Activated CD4-positive, alpha-beta memory T cell treated with anti-CD3 and anti-CD28 coated beads, Interleukin-2, amount 10 ng/mL, durations not matched to agents 7 days and 5 days (primary cell): ENCODE measurements at regions not wholly inside any gene's neighbourhood (a gene's known extent, or its start where the extent isn't known, plus 50 kb on each side); places are given as distances from the start of the nearest gene placed in this dataset.

Experiments used
- CTCF ChIA-PET: fragments of 350-600 bp; sonication (Branson Sonifier 250); formaldehyde crosslinking; loops from one replicate; lab custom pipeline; 2021; ENCODE audit warnings: antibody characterized with exemption, inconsistent platforms; lab: Charles Lee
- POLR2A ChIA-PET: fragments of 350-600 bp; sonication (Branson Sonifier 250); formaldehyde crosslinking; loops from one replicate; lab custom pipeline; 2021; ENCODE audit warnings: antibody characterized with exemption; lab: Charles Lee
- DNase-seq: peaks from one replicate; pipeline ENCODE4 v3.0.0-alpha.2; 2020
- H3K27ac Mint-ChIP-seq: one replicate; pipeline ENCODE4 v1.8.0; 2021; ENCODE audit warnings: mild to moderate bottlenecking, mixed read lengths
- H3K27me3 Mint-ChIP-seq: one replicate; pipeline ENCODE4 v1.8.0; 2021; ENCODE audit warnings: mixed read lengths
- H3K36me3 Mint-ChIP-seq: one replicate; pipeline ENCODE4 v1.8.0; 2021; ENCODE audit warnings: low read depth, mixed read lengths
- H3K4me1 Mint-ChIP-seq: one replicate; pipeline ENCODE4 v1.8.0; 2021; ENCODE audit warnings: mixed read lengths
- H3K4me3 Mint-ChIP-seq: one replicate; pipeline ENCODE4 v1.8.0; 2021; ENCODE audit warnings: mild to moderate bottlenecking, mixed read lengths
- H3K9me3 Mint-ChIP-seq: one replicate; pipeline ENCODE4 v1.8.0; 2021; ENCODE audit warnings: mixed read lengths

- H3K4me3 Mint-ChIP-seq = no peak overlapping the region
- peaks cover 1% of the 10 kb centered on the region for H3K27me3 Mint-ChIP-seq
- H3K4me1 Mint-ChIP-seq = peaks cover 6% of the 10 kb centered on the region
- ChIA-PET CTCF (no interaction called here), POLR2A (no interaction called here)
- no peaks in the 10 kb centered on the region for H3K9me3 Mint-ChIP-seq
- no peaks in the 10 kb centered on the region for H3K36me3 Mint-ChIP-seq
- DNase-seq = no peak
- H3K27ac Mint-ChIP-seq = no peak overlapping the region
Observed at GRCh38 chr15:62342959-62343358, 177.9 kb upstream of the C2CD4B start.

- peaks cover 1% of the 10 kb centered on the region for H3K27me3 Mint-ChIP-seq
- H3K4me3 Mint-ChIP-seq = no peak overlapping the region
- H3K9me3 Mint-ChIP-seq = no peaks in the 10 kb centered on the region
- no peak for DNase-seq
- CTCF ChIA-PET = no interaction called here
- no peak overlapping the region for H3K27ac Mint-ChIP-seq
- no peaks in the 10 kb centered on the region for H3K36me3 Mint-ChIP-seq
- POLR2A ChIA-PET = no interaction called here
- peaks cover 9% of the 10 kb centered on the region for H3K4me1 Mint-ChIP-seq
Observed at GRCh38 chr15:62343397-62343796, 178.3 kb upstream of the C2CD4B start.

DNA sequence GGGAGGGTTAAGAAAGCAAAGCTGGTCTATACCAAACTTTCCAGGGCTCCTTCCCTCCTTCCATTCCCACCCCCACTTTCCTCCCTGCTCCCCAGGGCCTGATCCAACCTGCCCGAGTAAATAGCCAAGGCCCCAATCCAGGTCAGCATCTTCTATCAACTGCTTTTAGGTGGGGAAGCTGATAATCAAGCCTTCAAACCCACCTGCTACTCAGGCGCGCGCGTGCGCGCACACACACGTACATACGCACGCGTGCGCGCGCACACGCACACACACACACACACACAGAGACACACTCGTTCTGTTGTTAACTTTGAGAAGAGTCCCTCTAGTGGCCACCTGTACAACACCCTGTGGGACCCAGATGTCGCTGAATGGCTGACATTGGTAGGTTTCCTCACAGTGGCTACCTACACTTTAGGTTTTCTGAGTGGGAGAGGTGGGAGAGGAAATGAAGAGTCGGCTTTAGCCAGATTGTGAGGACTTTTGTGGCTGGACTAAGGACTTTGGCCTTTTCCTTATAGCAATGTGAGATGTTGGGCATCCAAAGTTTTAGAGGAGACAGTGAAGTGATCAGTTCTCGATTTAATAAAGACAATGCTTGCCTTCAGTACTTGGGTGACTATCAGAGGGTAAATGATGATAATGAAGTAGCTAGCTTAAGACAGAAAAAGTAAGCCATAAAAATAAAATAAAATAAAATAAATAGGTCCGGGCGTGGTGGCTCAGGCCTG lies 179.9 kb upstream of the C2CD4B start:
- Mint-ChIP-seq H3K36me3 (no peaks in the 10 kb centered on the region), H3K27ac (no peak overlapping the region), H3K9me3 (no peaks in the 10 kb centered on the region), H3K4me3 (peak overlapping the region; percentile 12), H3K4me1 (peaks cover 9% of the 10 kb centered on the region), H3K27me3 (no peaks in the 10 kb centered on the region)
- CTCF ChIA-PET = interaction anchor here (1.2 kb wide), 1 partner anchor 10 kb away, joined by 4 read pairs; no protein-coding TSS in a partner anchor
- DNase-seq = peak; percentile 56
- POLR2A ChIA-PET = interaction anchor here (0.9 kb wide), 1 partner anchor 11 kb away, joined by 3 read pairs; no protein-coding TSS in a partner anchor

GRCh38 chr15:62346168-62346567 lies 181.1 kb upstream of the C2CD4B start:
- DNase-seq = no peak
- H3K27me3 Mint-ChIP-seq = no peaks in the 10 kb centered on the region
- ChIA-PET POLR2A (no interaction called here), CTCF (no interaction called here)
- H3K36me3 Mint-ChIP-seq = no peaks in the 10 kb centered on the region
- H3K4me1 Mint-ChIP-seq = peaks cover 9% of the 10 kb centered on the region
- H3K4me3 Mint-ChIP-seq = no peak overlapping the region
- H3K27ac Mint-ChIP-seq = no peak overlapping the region
- H3K9me3 Mint-ChIP-seq = no peaks in the 10 kb centered on the region

DNA sequence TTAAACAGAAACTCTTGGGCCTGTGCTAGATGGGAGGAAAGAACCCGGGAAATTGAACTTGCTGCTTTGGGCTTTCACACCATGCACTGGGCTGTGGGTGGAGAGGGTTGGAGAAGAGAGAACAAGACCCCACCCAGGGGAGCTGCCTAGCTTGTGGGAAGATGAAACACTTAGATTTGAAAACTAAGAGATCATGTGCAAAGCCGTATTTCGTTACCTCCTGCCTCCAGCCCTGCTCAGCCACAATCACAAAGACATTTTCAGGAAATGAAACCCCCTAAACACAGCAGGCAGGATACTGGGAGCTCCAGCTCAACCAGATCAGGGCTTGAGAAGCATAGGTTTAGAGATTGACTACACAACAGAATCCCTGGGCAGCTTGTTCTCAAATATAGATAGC lies 183.0 kb upstream of the C2CD4B start:
- POLR2A ChIA-PET = no interaction called here
- H3K27me3 Mint-ChIP-seq = peaks cover 7% of the 10 kb centered on the region
- H3K4me1 Mint-ChIP-seq = peaks cover 9% of the 10 kb centered on the region
- no peaks in the 10 kb centered on the region for H3K9me3 Mint-ChIP-seq
- DNase-seq = no peak
- no peak overlapping the region for H3K27ac Mint-ChIP-seq
- CTCF ChIA-PET = no interaction called here
- H3K36me3 Mint-ChIP-seq = no peaks in the 10 kb centered on the region
- H3K4me3 Mint-ChIP-seq = no peak overlapping the region

GRCh38 chr15:62348623-62349022 lies 183.5 kb upstream of the C2CD4B start:
- peaks cover 7% of the 10 kb centered on the region for H3K27me3 Mint-ChIP-seq
- POLR2A ChIA-PET = no interaction called here
- H3K9me3 Mint-ChIP-seq = no peaks in the 10 kb centered on the region
- H3K4me3 Mint-ChIP-seq = no peak overlapping the region
- no peak overlapping the region for H3K27ac Mint-ChIP-seq
- CTCF ChIA-PET = no interaction called here
- no peaks in the 10 kb centered on the region for H3K36me3 Mint-ChIP-seq
- no peak for DNase-seq
- H3K4me1 Mint-ChIP-seq = peaks cover 9% of the 10 kb centered on the region

DNA sequence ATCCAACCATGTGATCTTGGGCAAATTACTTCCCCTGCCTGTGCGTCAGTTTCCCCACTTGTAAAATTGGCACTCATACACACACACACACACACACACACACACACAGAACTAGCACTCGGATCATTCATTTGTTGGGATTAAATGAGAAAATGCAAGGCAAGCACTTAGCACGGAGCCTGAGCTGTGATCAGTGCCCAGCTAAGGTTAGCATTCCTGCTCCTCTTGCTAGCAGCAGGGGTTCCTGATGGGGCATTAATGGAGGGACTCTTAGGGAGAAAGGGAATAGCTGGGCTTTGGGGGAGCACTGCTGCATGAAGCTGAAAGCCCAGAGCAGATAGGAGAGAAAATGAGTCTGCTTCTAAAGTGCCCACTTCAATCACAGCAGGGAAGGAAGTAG lies 187.7 kb upstream of the C2CD4B start:
- POLR2A ChIA-PET = no interaction called here
- no peak for DNase-seq
- peaks cover 3% of the 10 kb centered on the region for H3K4me1 Mint-ChIP-seq
- H3K27me3 Mint-ChIP-seq = peaks cover 17% of the 10 kb centered on the region
- no peak overlapping the region for H3K27ac Mint-ChIP-seq
- no peaks in the 10 kb centered on the region for H3K9me3 Mint-ChIP-seq
- no peak overlapping the region for H3K4me3 Mint-ChIP-seq
- CTCF ChIA-PET = no interaction called here
- H3K36me3 Mint-ChIP-seq = no peaks in the 10 kb centered on the region

- Mint-ChIP-seq H3K27me3 (peaks cover 30% of the 10 kb centered on the region), H3K4me1 (no peaks in the 10 kb centered on the region), H3K27ac (no peak overlapping the region), H3K9me3 (no peaks in the 10 kb centered on the region), H3K4me3 (no peak overlapping the region), H3K36me3 (no peaks in the 10 kb centered on the region)
- DNase-seq = no peak
- ChIA-PET POLR2A (no interaction called here), CTCF (no interaction called here)
Observed at GRCh38 chr15:62357431-62357830, 192.3 kb upstream of the C2CD4B start.

DNA sequence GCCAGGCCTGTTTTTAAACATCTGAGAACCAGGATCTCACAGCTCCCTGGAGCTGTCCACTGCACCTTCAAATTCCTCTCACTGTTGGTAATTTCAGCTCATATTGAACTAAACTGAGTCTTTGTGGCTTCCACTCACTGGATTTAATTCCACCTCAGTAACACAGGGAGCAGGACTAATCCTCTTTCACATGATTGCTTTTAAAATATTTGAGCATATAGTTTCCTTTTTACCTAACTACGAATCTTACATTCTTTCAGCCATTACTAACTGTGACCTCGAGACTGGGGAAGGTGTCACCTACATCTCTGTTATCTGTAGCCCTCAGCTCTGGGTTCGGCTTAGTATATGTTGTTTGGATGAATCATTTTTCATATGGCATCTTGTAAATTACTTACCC lies 194.3 kb upstream of the C2CD4B start:
- ChIA-PET POLR2A (no interaction called here), CTCF (no interaction called here)
- no peak for DNase-seq
- no peaks in the 10 kb centered on the region for H3K4me1 Mint-ChIP-seq
- H3K9me3 Mint-ChIP-seq = no peaks in the 10 kb centered on the region
- H3K27me3 Mint-ChIP-seq = peaks cover 29% of the 10 kb centered on the region
- H3K4me3 Mint-ChIP-seq = no peak overlapping the region
- H3K36me3 Mint-ChIP-seq = no peaks in the 10 kb centered on the region
- no peak overlapping the region for H3K27ac Mint-ChIP-seq

GRCh38 chr15:62360332-62361097 lies 195.4 kb upstream of the C2CD4B start:
- no peaks in the 10 kb centered on the region for H3K9me3 Mint-ChIP-seq
- H3K4me1 Mint-ChIP-seq = no peaks in the 10 kb centered on the region
- CTCF ChIA-PET = interaction anchor here (0.6 kb wide), 1 partner anchor 640 kb away, joined by 3 read pairs; no protein-coding TSS in a partner anchor
- POLR2A ChIA-PET = no interaction called here
- no peak overlapping the region for H3K4me3 Mint-ChIP-seq
- DNase-seq = no peak
- H3K27me3 Mint-ChIP-seq = peaks cover 29% of the 10 kb centered on the region
- no peaks in the 10 kb centered on the region for H3K36me3 Mint-ChIP-seq
- H3K27ac Mint-ChIP-seq = no peak overlapping the region

DNA sequence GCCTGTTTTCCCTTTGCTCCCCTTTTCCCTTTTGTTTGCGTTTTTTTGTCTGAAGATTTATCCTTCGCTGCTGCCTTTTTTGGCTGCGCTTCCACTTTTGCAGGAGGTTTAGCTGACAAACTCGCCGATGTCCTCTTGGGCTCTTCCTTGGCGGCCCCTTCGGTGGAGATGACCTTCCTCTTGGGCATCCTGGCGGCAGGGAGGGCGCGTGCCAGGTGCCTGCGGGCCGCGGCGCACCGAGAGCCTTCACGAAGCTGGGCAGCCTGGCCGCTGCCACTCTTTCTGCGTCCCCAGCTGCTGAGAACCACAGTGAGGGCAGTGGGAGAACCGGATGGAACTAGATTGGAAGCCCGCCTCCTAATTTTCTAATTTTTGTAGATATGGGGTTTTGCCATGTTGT lies 197.1 kb upstream of the C2CD4B start:
- DNase-seq = no peak
- ChIA-PET POLR2A (no interaction called here), CTCF (no interaction called here)
- Mint-ChIP-seq H3K27me3 (peaks cover 29% of the 10 kb centered on the region), H3K27ac (no peak overlapping the region), H3K36me3 (no peaks in the 10 kb centered on the region), H3K4me3 (no peak overlapping the region), H3K4me1 (no peaks in the 10 kb centered on the region), H3K9me3 (no peaks in the 10 kb centered on the region)

DNA sequence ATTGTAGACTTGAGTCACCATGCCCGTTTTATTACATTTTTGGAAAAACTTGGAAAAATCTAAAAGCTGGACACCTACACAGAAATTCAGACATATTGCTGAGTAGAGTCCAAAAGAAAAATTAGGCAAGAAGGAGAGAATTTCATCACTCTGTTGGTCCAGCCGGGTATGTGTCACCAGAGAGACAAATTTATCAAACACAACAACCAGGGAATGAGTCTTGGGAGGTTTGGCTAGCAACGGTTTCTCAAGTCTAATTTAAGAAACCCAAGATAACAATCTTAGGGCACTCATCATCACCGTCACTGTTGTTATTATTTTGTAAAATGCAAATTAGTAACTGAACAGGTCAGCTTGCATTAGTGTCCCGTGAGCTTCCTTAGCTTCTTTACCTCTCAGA lies 197.5 kb upstream of the C2CD4B start:
- Mint-ChIP-seq H3K4me3 (no peak overlapping the region), H3K27ac (no peak overlapping the region), H3K27me3 (peaks cover 27% of the 10 kb centered on the region), H3K4me1 (no peaks in the 10 kb centered on the region), H3K36me3 (no peaks in the 10 kb centered on the region), H3K9me3 (no peaks in the 10 kb centered on the region)
- ChIA-PET CTCF (no interaction called here), POLR2A (no interaction called here)
- no peak for DNase-seq

DNA sequence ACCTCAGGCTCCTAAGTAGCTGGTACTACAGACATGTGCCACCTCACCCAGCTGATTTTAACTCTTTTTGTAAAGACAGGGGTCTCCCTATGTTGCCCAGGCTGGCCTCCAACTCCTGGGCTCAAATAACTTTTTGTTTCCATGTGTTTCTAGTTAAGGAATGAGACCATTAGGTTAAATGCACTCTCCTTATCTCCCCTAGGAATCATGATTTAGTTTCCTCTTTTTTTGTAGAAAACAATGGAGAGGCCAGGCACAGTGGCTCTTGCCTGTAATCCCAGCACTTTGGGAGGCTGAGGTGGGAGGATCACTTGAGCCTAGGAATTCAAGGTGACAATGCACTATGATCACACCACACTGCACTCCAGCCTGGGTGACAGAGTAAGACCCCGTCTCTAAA lies 198.8 kb upstream of the C2CD4B start:
- H3K9me3 Mint-ChIP-seq = no peaks in the 10 kb centered on the region
- no peak for DNase-seq
- H3K4me3 Mint-ChIP-seq = no peak overlapping the region
- ChIA-PET POLR2A (no interaction called here), CTCF (no interaction called here)
- no peaks in the 10 kb centered on the region for H3K4me1 Mint-ChIP-seq
- peaks cover 22% of the 10 kb centered on the region for H3K27me3 Mint-ChIP-seq
- no peaks in the 10 kb centered on the region for H3K36me3 Mint-ChIP-seq
- H3K27ac Mint-ChIP-seq = no peak overlapping the region
